OCI-LY7 (cell line): ENCODE measurements at regions not wholly inside any gene's neighbourhood (a gene's known extent, or its start where the extent isn't known, plus 50 kb on each side); places are given as distances from the start of the nearest gene placed in this dataset.

Experiments used
- CTCF ChIP-seq: fragments of 200-600 bp; sonication (generic); conservative IDR thresholded peaks from 2 replicates; pipeline ENCODE4 v1.5.1; 2014; ENCODE audit warnings: mild to moderate bottlenecking, antibody characterized with exemption, low read length, moderate library complexity, mixed read lengths
- EZH2phosphoT487 ChIP-seq: fragments of 200-600 bp; sonication (generic); IDR thresholded peaks from 2 replicates; pipeline ENCODE4 v1.6.1; 2018; ENCODE audit warnings: low read depth, borderline replicate concordance, mild to moderate bottlenecking, mixed run types, antibody characterized with exemption, low read length, moderate library complexity, mixed read lengths

- TF ChIP-seq EZH2phosphoT487: no peak
- TF ChIP-seq CTCF: no peak
Observed at GRCh38 chr2:57278451-57278850, 768.2 kb upstream of the VRK2 start.
